ENCODE measurements at regions not wholly inside any gene's neighbourhood (a gene's known extent, or its start where the extent isn't known, plus 50 kb on each side); places are given as distances from the start of the nearest gene placed in this dataset.

GRCh38 chr20:59411589-59411988 lies 111.2 kb downstream of the EDN3 start:
- TF ChIP-seq, protein P1, sequence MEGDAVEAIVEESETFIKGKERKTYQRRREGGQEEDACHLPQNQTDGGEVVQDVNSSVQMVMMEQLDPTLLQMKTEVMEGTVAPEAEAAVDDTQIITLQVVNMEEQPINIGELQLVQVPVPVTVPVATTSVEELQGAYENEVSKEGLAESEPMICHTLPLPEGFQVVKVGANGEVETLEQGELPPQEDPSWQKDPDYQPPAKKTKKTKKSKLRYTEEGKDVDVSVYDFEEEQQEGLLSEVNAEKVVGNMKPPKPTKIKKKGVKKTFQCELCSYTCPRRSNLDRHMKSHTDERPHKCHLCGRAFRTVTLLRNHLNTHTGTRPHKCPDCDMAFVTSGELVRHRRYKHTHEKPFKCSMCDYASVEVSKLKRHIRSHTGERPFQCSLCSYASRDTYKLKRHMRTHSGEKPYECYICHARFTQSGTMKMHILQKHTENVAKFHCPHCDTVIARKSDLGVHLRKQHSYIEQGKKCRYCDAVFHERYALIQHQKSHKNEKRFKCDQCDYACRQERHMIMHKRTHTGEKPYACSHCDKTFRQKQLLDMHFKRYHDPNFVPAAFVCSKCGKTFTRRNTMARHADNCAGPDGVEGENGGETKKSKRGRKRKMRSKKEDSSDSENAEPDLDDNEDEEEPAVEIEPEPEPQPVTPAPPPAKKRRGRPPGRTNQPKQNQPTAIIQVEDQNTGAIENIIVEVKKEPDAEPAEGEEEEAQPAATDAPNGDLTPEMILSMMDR (IDR thresholded peaks at IDR 0.05), result no peak
- TF ChIP-seq POLR2A (IDR thresholded peaks at IDR 0.05), result no peak
- TF ChIP-seq EP300 (IDR thresholded peaks at IDR 0.05), result no peak
